ENCODE measurements at regions not wholly inside any gene's neighbourhood (a gene's known extent, or its start where the extent isn't known, plus 50 kb on each side); places are given as distances from the start of the nearest gene placed in this dataset.
"Not testable (repeated sequence)": the region's sequence is repeated elsewhere in the genome, so short reads cannot be mapped to it uniquely, and the experiment has no call there.

DNA sequence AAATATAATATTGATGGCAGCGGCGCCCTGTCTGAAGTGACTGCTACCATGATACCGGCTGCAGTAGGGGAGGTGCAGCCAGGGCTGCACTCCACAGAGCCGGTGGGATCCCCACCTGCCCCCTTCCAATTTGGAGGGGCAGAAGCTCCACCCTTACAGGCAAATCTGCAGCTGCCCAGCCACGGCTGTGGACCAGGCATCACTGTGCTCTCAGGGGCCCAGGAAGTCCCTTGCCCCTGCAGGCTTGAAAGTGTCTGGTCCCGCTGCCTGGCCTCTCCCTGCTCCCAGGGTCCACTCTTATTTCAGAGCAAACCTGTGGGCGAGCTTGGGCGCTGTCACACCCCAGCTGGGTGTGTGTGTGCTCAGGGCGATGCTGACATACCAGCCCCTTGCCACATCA is 172.7 kb upstream of the SMIM30 start:
- DNase-seq, result no peak

DNA sequence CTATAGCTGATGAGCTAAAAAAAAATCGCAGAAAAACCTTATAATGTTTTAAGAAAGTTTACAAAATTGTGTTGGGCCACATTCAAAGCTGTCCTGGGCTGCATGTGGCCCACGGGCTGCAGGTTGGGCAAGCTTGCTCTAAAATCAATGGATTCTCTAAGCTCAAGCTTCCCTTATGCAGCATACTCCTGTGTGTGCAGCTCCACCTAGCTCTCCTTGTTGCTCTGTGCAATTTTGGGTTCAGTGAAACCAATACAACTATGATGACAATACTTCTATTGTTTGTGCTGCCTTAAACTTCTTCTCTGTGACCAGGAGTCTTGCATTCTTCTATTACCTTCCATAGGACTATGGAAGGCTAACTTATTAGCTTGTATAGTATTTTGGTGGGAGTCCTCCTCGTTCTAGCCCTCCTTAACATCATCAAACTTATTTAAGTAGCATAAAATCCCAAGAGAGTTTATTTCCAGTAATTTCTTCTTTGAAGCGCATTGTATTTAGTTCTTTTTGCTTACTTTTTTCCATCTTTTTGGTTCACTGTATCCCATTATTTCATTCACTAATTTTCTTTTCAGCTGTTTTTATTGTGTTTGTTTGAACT is 170.9 kb upstream of the SMIM30 start:
- DNase-seq, result no peak

DNA sequence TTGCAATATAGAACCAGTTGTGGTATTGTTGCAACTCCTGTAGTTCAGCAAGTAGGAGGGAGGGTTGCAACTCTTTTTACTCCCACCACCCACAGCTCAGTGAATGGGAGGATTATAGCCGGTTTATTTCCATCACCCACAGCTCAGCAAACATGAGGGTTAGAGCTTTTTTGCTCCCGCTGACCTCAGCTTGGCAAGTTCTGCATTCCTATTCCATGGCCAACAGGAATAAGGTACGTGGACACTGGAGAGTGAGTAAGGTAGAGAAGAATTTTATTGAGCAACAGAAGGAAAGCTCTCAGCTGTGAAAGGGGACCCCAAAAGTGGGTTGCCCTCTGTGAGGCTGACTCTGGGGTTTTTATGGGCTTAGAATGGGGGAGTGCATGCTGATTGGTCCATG is 167.1 kb upstream of the SMIM30 start:
- DNase-seq, result no peak

DNA sequence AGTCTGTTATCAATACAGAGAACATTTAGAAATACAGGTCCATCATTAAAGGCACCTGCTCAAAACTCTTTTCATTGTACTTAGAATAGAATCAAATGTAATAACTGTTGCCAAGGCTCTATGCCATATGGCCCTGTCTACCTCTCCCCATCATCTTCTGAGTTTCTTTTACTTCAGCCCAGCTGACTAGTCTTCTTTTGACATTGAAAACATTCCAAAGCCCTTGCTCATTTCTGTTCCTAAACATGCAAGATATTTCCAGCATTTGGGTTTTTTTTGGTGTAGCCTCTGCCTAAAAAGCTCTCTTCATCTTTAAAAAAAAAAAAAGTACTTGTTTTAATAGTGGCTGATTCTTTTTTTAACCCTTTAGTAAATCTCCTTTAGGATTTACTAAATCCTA is 165.5 kb upstream of the SMIM30 start:
- no peak for DNase-seq

DNA sequence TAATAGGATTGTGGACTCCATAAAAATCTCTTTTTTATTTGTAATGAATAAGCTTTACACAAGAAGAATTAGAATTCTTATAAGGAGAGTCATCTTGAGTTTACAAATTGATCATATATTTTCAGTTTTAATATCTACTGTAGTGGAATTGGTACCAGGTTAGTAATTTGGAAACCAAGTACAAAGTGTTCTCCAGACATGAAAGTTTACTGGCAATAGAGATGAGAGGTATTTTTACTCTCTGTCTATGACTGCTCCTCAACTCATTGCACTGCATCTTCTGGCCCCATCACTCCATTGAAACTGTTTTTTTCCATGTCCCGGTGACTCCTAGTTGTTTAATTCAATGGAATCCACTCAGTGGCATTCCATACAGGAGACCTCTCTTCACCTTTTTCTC is 164.5 kb upstream of the SMIM30 start:
- DNase-seq, result no peak

DNA sequence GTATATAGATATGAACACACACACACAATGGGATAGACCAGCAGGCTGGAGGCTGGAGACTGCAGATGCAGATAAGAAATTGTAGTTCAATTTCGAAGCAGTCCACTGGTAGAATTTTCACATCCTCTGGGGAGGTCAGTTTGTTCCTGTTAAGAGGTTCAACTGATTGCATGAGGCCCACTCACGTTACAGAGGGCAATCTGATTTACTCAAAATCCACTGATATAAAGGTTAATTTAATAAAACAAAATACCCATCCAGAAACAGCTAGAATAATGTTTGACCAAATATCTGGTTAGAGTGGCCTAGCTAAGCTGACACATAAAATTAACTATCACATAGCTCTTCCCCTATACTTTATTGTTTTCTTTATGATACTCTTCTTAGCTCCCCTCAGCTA is 162.9 kb upstream of the SMIM30 start:
- no peak for DNase-seq

DNA sequence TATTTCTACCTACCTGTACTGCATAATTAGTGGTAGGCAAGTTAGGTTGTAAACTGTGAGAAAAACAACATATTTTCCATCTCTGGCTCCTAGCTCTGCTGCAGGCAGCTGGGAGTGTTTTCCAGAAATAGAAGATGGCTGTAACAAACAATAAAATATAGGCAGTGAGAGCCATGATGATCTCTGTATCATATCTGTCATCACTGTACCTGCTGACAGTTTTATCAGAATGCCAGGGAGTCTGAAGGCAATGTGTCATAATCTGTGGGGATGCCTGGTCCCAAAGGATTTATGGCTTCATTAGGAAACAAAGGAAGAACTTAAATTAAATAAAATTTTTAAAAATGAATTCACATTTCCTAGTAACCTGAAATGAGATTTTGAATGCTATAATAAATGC is 160.9 kb upstream of the SMIM30 start:
- DNase-seq, result no peak

DNA sequence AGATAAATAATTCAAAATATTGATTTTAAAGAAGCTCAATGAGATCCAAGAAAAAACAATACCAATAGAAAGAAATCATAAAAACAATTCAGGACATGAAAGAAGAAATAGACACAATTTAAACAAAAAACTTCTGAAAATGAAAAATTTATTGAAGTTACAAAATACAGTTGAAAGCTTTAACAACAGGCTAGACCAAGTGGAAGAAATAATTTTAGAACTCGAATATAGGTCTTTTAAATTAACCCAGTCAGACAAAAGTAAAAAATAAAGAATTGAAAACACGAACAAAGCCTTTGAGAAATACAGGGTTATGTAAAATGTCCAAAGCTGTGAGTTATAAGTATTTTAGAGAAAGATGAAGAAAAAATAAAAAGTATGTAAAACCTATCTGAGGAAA is 152.4 kb upstream of the SMIM30 start:
- DNase-seq, result no peak

DNA sequence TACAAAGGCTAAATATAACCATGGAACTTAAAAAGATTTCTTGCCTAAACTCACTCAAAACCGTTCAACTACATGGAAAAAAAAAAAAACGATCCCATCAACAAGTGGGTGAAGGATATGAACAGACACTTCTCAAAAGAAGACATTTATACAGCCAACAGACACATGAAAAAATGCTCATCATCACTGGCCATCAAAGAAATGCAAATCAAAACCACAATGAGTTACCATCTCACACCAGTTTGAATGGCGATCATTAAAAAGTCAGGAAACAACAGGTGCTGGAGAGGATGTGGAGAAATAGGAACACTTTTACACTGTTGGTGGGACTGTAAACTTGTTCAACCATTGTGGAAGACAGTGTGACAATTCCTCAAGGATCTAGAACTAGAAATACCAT is 151.2 kb upstream of the SMIM30 start:
- not testable (repeated sequence) for DNase-seq

DNA sequence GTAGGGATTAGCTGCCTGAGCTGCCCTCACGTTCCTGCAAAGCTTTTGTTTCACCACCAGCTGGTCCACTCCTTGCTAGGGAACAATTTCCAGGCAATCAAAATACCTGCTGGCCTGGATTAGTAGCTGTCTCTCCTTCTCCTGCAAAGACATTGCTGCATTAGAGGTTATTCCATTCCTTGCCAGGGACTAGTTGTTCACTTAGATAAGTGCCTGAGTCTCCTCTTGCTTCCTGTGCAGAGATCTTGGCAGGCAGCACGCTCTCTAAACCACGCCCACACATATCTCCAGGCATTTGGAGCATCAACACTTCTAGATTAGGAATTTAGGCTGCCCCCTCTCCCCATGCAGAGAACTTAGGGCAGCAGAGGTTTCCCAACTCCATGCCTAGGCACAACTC is 150.4 kb upstream of the SMIM30 start:
- no peak for DNase-seq

DNA sequence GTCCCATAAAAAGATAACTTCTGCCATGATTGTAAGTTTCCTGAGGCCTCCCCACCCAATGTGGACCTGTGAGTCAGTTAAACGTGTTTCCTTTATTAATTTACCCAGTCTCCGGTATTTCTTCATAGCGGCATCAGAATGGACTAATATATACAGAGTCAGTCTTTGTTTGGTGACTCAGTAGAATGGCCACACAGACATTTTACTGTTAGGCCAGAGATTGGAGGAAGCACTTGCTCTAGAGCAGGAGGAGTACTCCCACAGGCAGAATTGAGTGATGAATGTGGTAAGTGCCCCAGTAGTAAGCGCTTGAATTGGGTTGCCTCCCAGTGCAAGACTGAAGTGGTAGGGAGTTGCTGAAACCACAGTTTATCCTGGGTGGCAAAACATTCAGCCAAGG is 149.5 kb upstream of the SMIM30 start:
- DNase-seq, result no peak

DNA sequence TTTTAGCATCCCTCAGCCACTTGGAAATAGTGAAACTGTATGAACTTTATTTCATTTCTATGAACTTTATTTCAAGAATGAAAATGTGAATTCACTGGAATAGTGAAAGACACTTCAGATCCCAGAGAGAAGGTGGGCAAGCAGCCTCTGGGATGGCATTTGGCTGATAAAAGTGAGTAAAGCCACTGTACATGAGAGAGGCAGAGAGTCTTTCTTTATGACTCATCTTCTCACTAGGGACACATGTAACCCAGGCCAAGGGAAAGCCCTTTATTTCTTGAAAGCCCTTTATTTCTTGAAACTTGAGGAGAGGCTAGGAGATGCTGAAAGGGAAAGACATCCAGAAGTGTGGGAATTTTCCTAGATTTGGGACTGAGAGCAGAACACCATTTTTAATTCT is 148.9 kb upstream of the SMIM30 start:
- no peak for DNase-seq

DNA sequence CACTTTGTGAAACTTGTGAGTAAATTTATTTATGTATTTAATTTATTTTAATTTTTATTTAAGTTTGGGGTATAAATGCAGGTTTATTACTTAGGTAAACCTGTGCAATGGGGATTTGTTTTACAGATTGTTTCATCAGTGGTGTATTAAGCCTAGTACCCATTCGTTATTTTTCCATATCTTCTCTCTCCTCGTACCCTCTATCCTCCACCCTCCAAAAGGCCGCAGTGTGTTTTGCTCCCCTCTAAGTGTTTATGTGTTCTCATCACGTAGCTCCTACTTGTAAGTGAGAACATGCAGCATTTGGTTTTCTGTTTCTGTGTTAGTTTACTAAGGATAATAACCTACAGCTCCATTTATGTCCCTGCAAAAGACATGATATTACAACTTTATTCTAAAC is 145.4 kb upstream of the SMIM30 start:
- DNase-seq, result no peak

DNA sequence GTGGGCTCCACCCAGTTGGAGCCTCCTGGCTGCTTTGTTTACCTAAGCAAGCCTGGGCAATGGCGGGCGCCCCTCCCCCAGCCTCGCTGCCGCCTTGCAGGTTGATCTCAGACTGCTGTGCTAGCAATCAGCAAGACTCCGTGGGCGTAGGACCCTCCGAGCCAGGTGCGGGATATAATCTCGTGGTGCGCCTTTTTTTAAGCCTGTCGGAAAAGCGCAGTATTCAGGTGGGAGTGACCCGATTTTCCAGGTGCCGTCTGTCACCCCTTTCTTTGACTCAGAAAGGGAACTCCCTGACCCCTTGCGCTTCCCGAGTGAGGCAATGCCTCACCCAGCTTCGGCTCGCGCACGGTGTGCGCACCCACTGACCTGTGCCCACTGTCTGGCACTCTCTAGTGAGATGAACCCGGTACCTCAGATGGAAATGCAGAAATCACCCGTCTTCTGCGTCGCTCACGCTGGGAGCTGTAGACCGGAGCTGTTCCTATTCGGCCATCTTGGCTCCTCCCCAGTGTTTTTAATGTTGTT is 144.9 kb upstream of the SMIM30 start:
- DNase-seq, result not testable (repeated sequence)

DNA sequence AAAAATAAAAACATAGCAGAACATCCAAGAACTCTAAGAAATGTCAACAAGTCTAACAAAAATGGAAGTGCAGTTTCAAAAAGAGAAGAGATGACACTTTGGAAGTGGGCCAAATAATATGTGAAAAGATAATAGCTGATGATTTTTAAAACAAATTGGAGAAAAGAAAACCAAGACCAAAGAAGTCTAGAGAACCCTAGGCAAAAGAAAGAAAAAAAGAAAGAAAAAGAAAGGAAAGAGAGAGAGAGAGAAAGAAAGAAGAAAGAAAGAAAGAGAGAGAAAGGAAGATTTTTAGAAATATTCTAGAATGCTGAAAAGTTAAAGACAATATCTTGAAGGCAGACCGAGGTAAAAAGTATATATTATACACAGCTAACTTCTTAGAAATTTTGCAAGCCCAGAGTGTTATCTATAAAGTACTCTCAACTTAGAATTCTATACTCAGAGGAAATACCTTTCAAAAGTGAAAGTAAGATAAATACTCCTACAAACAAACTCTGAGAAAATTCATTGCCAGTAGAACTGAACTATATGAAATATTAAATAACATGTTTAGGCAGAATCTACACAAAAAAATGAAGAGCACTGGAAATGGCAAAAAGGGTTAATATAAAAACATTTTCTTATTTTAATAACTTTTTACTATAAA is 138.7 kb upstream of the SMIM30 start:
- no peak for DNase-seq

DNA sequence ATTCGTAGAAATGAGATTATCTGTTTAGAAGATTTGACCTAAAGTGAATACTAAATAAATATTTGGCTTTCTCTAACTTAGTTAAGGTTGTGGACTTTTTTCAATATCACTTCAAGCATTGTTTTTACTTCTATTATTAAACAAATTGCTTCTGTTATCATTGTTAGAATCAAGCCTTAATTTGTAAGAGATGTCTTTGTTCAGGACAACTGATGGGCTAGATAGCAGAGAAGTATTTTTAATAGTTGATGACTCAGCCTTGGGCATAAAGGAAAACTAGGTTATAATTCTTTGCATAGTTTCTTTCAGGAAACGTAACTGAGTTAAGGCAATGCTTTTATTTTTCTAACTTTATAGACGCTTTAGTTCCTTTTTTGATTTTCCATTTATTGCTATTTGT is 128.8 kb upstream of the SMIM30 start:
- no peak for DNase-seq

DNA sequence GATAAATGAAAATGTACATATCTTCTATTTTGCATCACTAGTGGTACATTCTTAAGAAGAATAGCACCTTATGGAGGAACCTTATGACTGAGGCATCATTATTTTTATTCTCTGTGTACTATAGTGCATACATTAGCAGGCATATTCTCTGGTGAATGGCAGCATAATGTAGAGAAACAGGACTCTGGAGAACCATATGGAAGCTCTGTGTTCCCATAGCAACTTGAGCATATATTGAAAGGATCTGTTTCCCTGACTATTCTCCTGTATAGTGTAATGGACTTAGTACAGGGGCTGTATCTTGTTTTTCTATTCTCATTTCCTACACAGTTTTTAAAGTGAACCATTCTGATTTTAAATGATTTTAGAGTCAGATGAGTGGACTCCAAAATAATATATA is 128.4 kb upstream of the SMIM30 start:
- DNase-seq, result no peak

DNA sequence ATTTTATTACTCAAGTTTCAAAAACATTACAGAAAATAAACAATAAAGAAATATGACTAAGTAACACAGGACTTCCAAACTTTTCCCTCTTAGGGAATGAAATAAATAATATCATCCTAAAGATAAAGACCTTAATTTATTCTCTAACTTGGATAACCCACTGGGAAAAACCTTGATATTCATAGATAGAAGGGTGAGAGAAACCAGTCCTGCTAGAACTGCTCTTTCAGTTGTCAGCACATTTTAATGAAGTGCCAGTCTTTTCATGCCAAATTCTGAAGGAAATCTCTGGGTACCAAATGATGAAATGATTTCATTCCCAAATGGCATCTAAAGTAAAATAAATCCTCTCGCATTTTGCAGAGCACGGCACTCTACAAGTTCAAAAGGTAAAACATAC is 114.5 kb upstream of the SMIM30 start:
- DNase-seq, result no peak

DNA sequence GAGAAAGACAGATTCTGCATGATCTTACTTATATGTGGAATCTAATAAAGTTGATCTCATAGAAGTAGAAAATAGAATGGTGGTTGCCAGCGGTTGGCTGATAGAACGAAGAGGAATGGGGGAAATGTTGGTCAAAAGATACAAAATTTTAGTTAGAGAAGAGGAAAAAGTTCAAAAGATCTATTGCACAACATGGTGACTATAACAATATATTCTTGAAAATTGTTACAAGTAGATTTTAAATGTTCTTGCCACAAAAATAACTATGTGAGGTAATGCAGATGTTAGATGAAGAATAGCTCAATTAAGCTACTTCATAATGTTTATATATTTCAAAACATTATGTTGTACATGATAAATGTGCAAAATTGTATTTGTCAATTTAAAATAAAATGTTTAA is 112.3 kb upstream of the SMIM30 start:
- DNase-seq, result no peak

DNA sequence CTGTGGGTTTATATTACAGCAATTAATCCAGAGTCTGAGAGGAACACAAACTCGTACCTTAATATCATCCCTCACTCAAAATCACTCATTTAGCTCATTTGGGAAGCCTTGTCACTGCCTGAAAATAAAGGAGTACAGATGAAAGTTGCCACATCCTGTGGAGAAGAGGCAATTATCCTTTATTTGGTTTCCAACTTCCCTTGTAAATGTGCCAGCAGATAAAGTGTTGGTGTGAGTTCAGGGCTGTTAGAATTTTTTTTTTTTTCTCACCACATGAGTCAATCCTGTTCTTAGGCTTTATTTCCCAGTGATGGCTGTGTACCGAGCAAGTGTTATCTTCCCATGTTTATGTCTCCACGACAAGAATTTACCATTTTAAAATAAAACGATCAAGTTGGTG is 99.0 kb upstream of the SMIM30 start:
- DNase-seq, result no peak

DNA sequence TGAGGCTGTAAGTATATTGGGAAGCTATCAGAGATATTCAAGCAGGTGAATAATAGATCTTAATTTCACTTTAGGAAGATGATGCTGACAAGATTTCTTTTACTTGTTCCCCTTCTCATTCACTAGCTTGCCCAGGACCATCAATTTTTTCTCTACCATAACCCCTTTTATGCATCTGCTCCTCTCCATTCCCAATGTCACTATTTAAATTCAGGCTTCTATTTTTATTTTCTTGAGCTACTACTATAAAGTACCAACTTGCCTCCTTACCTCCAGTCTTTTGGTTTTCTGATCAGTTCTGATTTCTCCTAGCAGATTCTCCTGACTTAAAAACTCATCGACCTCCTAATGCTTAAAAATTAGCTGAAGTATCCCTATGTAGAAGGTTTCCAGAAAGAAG is 97.7 kb upstream of the SMIM30 start:
- no peak for DNase-seq

DNA sequence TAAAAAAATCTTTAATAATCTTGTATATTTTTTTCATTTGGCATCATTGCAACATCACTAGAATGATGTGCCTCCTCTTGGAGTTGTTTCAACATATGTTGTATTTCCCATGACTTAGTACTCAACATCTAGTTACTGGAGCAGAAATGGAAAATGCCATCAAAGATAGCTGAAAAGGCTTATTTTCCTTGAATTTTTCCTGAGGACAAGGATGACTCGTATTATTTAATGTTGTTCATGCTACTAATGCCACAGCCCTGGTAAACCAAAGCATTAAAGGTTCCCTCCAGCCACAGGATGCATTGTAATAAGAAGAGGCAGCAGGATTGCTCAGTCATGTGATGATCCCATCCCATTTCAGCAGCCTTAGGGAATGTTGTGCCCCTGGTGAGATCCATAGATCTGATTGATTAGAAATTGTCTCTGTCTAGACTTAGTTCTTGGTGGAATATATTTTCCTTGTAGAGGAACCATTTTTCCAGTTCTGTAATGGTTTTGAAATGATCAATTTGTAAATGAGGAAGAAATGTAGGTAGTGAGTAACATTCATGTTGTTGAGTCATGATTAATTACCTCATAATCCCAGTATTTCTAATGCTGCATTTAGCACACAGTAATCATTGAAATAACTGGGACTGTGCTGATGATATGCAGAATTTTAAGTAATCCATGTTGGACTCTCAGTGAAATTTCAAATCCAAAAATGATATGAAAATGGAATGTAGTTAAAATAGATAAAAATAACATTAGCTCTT is 91.3 kb upstream of the SMIM30 start:
- DNase-seq, result no peak

DNA sequence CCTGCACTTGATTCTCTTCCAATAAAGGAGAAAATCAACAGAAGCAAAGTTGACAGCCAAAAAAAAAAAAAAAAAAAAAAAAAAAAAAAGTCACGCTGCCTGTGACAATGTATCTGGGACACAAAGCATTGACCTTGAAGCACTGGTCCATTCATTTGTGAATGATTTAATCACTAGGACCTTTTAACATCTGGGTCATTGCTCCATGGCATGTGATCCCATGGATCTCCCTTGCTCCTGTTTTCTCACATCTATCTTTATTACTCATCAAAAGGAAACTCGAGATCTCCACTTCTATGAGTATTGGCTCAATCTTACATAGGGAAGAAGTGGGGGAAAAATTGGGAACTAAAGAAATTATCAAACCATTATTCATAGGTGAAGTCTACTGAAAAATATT is 89.6 kb upstream of the SMIM30 start:
- DNase-seq, result no peak

DNA sequence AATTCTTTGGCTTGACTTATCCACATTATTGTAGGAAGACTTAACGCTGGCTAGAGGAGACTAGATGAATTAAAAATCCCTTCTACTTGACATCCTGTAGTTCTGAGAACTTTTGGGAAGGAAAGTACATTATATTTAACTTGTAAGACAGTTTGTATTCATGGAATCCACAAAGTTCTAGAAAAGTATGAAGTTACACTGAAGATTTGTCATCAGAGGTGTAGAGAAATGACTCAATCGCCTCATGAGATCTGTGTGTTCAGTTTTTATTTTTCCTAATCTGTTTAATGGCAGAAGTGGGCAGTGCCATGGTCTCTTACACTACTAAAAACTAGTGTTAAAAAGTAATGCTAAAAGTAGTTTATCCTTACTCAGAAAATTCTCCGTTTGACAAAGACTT is 89.1 kb upstream of the SMIM30 start:
- no peak for DNase-seq

All from activated CD4-positive, alpha-beta T cell treated with anti-CD3 and anti-CD28 coated beads for 4 hours (primary cell).